ENCODE measurements at regions not wholly inside any gene's neighbourhood (a gene's known extent, or its start where the extent isn't known, plus 50 kb on each side); places are given as distances from the start of the nearest gene placed in this dataset.

DNA sequence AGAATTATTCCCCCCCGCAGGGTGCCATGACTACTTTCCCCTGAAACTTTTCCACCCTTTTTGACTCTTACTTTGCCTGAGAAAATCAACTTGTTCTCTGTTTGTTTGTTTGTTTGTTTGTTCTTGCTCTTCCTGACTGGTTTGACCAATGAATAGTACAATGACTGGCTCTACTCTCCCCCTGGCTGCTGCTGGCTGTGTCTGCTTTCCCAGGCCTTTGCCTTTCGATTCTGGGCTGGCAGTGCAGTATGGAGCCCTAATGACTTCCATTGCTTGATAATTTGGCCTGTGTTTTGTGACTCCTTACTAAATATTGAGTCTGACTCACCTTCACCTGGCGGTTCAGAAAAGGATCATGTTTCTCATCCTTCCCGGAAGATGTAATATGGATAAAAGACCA is 241.1 kb downstream of the TMEM182 start:
- TF ChIP-seq, protein P1, sequence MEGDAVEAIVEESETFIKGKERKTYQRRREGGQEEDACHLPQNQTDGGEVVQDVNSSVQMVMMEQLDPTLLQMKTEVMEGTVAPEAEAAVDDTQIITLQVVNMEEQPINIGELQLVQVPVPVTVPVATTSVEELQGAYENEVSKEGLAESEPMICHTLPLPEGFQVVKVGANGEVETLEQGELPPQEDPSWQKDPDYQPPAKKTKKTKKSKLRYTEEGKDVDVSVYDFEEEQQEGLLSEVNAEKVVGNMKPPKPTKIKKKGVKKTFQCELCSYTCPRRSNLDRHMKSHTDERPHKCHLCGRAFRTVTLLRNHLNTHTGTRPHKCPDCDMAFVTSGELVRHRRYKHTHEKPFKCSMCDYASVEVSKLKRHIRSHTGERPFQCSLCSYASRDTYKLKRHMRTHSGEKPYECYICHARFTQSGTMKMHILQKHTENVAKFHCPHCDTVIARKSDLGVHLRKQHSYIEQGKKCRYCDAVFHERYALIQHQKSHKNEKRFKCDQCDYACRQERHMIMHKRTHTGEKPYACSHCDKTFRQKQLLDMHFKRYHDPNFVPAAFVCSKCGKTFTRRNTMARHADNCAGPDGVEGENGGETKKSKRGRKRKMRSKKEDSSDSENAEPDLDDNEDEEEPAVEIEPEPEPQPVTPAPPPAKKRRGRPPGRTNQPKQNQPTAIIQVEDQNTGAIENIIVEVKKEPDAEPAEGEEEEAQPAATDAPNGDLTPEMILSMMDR (IDR thresholded peaks at IDR 0.05; ENCODE audit: borderline replicate concordance, insufficient read depth, low read depth, low read length): no peak
- no peak overlapping the region for H3K4me3 ChIP-seq (ENCODE audit: low read depth, low read length)

DNA sequence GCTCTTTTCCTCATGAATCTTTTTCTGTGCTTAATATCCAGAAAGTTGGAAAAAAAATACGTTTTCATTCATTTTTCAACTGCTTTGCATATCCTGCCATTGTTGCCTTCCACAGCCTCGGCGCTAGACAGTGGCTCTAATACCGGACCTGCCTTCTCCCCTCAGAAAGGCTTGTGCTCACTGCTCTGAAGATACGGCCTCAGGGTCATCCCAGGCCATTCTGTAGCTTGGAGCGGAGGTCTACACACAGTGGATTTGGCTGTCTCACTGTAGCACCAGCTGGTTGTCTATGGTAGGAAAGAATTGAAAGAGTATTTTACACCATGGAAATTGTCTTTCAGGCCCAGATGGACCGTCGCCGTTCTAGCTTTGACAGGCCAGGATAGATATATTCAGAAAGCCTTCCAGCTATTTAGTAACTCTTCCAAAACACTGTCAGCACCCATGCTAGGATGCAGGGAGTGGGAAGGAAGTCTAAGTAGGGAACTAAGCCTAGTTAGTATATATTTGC is 242.0 kb downstream of the TMEM182 start:
- H3K4me3 ChIP-seq (ENCODE audit: low read depth, low read length): no peak overlapping the region
- TF ChIP-seq, protein P1 (IDR thresholded peaks at IDR 0.05; ENCODE audit: borderline replicate concordance, insufficient read depth, low read depth, low read length): no peak

DNA sequence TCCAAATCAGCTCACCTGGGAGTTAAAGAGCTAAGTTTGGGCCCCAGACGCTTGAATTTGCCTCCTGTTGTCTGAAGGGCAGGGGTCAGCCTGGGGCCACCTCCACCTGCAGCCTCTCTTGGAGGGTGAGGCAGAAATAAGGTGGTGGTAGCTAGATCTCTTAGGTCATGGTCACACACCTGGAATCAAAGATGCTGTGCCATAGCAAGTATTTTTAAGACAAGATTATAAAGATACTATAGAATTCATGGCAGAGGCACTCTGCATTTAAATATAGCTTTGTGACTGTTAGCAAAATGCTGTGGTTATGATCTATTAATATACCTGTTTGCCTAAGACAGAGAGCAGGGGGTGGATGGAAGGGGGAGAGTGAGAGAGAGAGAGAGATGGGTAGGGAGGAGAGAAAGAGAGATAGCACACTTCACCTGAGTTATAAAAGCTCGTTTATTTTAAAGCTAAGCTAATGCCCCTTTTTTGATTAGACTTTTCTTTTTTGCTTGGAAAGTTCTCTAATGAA is 242.7 kb downstream of the TMEM182 start:
- no peak overlapping the region for H3K4me3 ChIP-seq (ENCODE audit: low read depth, low read length)

DNA sequence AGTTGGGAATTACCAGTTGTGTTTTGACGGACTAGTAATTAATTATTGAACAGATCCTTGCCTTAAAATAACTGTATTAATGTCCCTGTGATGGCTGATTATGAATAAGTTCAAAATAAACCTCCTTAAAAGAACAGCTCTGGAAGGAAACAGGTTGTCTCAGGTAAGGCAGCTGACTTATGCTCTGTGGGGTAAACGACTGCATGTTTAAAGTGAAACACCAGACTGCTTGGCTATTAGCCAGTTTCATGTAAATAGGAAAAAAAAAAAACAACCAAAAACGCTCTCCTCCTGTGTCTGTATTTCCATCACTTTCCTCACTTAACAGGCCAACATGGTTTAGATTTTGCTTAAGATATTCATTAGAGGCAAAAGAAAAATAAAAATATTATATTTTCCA is 243.6 kb downstream of the TMEM182 start:
- TF ChIP-seq, protein P1 (IDR thresholded peaks at IDR 0.05; ENCODE audit: borderline replicate concordance, insufficient read depth, low read depth, low read length): no peak

More for the DNA sequence above, 242.7 kb downstream of the TMEM182 start:
- TF ChIP-seq, protein P1 (IDR thresholded peaks at IDR 0.05; ENCODE audit: borderline replicate concordance, insufficient read depth, low read depth, low read length): no peak

DNA sequence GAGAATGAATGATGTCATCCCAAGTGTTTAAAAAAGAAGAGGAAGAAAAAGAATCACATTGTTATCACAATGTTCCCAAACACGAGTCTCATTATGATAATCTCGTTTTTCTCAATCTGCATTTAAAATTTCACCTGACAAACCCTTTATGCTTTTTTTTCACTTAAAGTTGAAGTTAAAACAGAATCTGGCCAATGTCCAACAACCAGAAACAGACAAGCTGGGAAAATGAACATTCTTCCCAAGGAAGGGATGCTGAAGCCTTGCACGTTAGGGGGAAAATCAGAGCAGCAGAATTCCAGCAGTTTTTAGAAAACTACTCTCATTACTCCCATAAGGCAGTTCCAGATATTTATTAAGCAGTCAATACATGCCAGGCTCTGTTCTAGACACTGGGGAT is 245.3 kb downstream of the TMEM182 start:
- H3K4me3 ChIP-seq (ENCODE audit: low read depth, low read length): no peak overlapping the region
- TF ChIP-seq, protein P1 (IDR thresholded peaks at IDR 0.05; ENCODE audit: borderline replicate concordance, insufficient read depth, low read depth, low read length): no peak

More for the DNA sequence above, 243.6 kb downstream of the TMEM182 start:
- no peak overlapping the region for H3K4me3 ChIP-seq (ENCODE audit: low read depth, low read length)

DNA sequence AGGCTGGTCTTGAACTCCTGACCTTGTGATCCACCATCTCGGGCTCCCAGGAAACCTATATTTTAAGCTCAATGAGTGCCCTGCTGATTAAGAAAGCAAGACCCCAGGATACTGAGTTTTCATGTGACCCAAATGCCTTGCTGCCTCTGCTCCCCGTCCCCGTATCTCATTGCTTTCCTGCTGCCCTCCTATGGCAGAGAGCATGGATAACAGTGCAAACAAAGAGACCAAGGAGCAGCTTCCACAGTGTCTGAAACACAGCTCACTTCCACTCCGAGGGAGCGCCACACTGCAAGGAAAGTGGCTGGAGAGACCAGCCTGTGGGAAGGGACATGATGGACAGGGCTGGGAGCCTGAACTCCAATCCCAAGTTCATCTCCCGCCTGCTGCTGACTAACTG is 246.8 kb downstream of the TMEM182 start:
- TF ChIP-seq, protein P1 (IDR thresholded peaks at IDR 0.05; ENCODE audit: borderline replicate concordance, insufficient read depth, low read depth, low read length): no peak
- H3K4me3 ChIP-seq (ENCODE audit: low read depth, low read length): no peak overlapping the region

DNA sequence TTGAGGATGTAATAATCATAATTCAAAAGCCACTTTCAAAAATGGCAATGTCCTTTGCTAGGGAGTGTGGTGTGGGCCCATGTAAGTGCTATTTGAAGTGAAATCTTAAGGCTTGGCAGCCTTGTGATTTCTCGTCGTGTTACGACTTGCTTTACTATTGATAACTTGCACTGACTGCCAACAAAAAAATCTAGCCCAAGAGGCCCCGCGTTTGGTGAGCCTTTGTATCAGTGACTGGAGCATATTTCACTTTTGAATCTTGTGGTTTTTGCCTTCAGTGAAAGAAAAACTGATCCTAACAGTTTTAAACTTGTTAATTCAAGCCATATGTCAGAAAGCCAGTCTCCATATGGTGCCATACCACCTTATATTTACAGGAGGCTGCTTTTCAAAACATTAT is 248.0 kb downstream of the TMEM182 start:
- H3K4me3 ChIP-seq (ENCODE audit: low read depth, low read length): no peak overlapping the region
- TF ChIP-seq, protein P1 (IDR thresholded peaks at IDR 0.05; ENCODE audit: borderline replicate concordance, insufficient read depth, low read depth, low read length): no peak

All from GM12875 (cell line).